IMR-90 (cell line): ENCODE measurements at regions not wholly inside any gene's neighbourhood (a gene's known extent, or its start where the extent isn't known, plus 50 kb on each side); places are given as distances from the start of the nearest gene placed in this dataset.

Source experiments
- CHD1 ChIP-seq: IDR thresholded peaks from 2 replicates; pipeline ENCODE4 v1.6.1; 2012; ENCODE audit warnings: low read depth, low read length, improper control_type of control experiment
- ELK1 ChIP-seq: fragments of 150-350 bp; IDR thresholded peaks from 2 replicates; pipeline ENCODE4 v1.6.1; 2016; ENCODE audit warnings: low read depth, mild to moderate bottlenecking, low read length, moderate library complexity, borderline replicate concordance
- FOS ChIP-seq: fragments of 150-350 bp; IDR thresholded peaks from 2 replicates; pipeline ENCODE4 v1.6.1; 2016; ENCODE audit warnings: low read depth, low read length
- POLR2A ChIP-seq: IDR thresholded peaks from 2 replicates; pipeline ENCODE4 v1.6.1; 2012; ENCODE audit warnings: mild to moderate bottlenecking, low read depth, low read length
- RAD21 ChIP-seq: IDR thresholded peaks from 2 replicates; pipeline ENCODE4 v1.6.1; 2012; ENCODE audit warnings: low read length, improper control_type of control experiment
- TF ChIP-seq, protein P1 (sequence below): conservative IDR thresholded peaks from 2 replicates; pipeline ENCODE4 v1.5.1; 2012; ENCODE audit warnings: mild to moderate bottlenecking, low read depth, low read length, improper control_type of control experiment

DNA sequence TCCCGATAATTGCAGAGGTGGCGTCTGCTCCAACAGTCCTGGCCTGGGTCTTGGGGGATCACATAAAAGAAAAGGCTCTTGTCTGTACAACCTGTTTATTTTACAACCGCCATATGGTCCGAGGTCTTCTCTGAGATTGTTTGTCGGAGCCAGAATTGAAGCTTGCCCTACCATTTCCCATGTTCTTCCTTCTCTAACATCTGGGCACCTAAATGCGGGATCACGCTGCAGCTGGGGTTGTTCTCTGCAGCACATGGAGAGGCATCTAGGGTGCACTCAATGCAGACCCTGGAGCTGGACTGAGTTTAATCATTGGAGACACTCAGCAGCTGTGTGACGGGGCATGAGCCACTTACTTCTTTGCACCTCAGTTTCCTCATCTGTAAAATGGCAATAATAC, 107.7 kb downstream of the ACKR3 start:
- TF ChIP-seq, protein P1, sequence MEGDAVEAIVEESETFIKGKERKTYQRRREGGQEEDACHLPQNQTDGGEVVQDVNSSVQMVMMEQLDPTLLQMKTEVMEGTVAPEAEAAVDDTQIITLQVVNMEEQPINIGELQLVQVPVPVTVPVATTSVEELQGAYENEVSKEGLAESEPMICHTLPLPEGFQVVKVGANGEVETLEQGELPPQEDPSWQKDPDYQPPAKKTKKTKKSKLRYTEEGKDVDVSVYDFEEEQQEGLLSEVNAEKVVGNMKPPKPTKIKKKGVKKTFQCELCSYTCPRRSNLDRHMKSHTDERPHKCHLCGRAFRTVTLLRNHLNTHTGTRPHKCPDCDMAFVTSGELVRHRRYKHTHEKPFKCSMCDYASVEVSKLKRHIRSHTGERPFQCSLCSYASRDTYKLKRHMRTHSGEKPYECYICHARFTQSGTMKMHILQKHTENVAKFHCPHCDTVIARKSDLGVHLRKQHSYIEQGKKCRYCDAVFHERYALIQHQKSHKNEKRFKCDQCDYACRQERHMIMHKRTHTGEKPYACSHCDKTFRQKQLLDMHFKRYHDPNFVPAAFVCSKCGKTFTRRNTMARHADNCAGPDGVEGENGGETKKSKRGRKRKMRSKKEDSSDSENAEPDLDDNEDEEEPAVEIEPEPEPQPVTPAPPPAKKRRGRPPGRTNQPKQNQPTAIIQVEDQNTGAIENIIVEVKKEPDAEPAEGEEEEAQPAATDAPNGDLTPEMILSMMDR: no peak
- no peak for TF ChIP-seq POLR2A
- TF ChIP-seq FOS: no peak
- no peak for TF ChIP-seq RAD21
- no peak for TF ChIP-seq ELK1
- no peak for TF ChIP-seq CHD1
